ENCODE measurements at regions not wholly inside any gene's neighbourhood (a gene's known extent, or its start where the extent isn't known, plus 50 kb on each side); places are given as distances from the start of the nearest gene placed in this dataset.

GRCh38 chr5:36355516-36355915 is 53.8 kb upstream of the RANBP3L start:
- no peak for DNase-seq
- TF ChIP-seq POLR2A (IDR thresholded peaks at IDR 0.05; ENCODE audit: low read length) (no peak), GATA1 (IDR thresholded peaks at IDR 0.05; ENCODE audit: low read depth, low read length) (no peak)

- TF ChIP-seq POLR2A (IDR thresholded peaks at IDR 0.05; ENCODE audit: low read length) (no peak), GATA1 (IDR thresholded peaks at IDR 0.05; ENCODE audit: low read depth, low read length) (no peak)
- no peak for DNase-seq
These were observed 55.2 kb upstream of the RANBP3L start for GRCh38 chr5:36356915-36357314.

- TF ChIP-seq POLR2A (IDR thresholded peaks at IDR 0.05; ENCODE audit: low read length): no peak
- no peak for TF ChIP-seq GATA1 (IDR thresholded peaks at IDR 0.05; ENCODE audit: low read depth, low read length)
- no peak for DNase-seq
These were observed 55.8 kb upstream of the RANBP3L start for GRCh38 chr5:36357391-36357975.

GRCh38 chr5:36359267-36359666 is 57.6 kb upstream of the RANBP3L start:
- TF ChIP-seq GATA1 (IDR thresholded peaks at IDR 0.05; ENCODE audit: low read depth, low read length) (no peak), POLR2A (IDR thresholded peaks at IDR 0.05; ENCODE audit: low read length) (no peak)
- no peak for DNase-seq

GRCh38 chr5:36360307-36360706 is 58.6 kb upstream of the RANBP3L start:
- no peak for TF ChIP-seq GATA1 (IDR thresholded peaks at IDR 0.05; ENCODE audit: low read depth, low read length)
- no peak for DNase-seq

- no peak for DNase-seq
- TF ChIP-seq POLR2A (IDR thresholded peaks at IDR 0.05; ENCODE audit: low read length): no peak
- TF ChIP-seq GATA1 (IDR thresholded peaks at IDR 0.05; ENCODE audit: low read depth, low read length): no peak
These were observed 61.4 kb upstream of the RANBP3L start for GRCh38 chr5:36363101-36363500.

GRCh38 chr5:36363744-36364143 is 62.0 kb upstream of the RANBP3L start:
- DNase-seq: no peak
- TF ChIP-seq GATA1 (IDR thresholded peaks at IDR 0.05; ENCODE audit: low read depth, low read length) (no peak), POLR2A (IDR thresholded peaks at IDR 0.05; ENCODE audit: low read length) (no peak)

- DNase-seq: no peak
- no peak for TF ChIP-seq GATA1 (IDR thresholded peaks at IDR 0.05; ENCODE audit: low read depth, low read length)
- TF ChIP-seq POLR2A (IDR thresholded peaks at IDR 0.05; ENCODE audit: low read length): no peak
These were observed 62.8 kb upstream of the RANBP3L start for GRCh38 chr5:36364473-36364872.

- TF ChIP-seq GATA1 (IDR thresholded peaks at IDR 0.05; ENCODE audit: low read depth, low read length) (no peak), POLR2A (IDR thresholded peaks at IDR 0.05; ENCODE audit: low read length) (no peak)
- DNase-seq: no peak
These were observed 64.2 kb upstream of the RANBP3L start for GRCh38 chr5:36365896-36366295.

GRCh38 chr5:36366883-36367282 is 65.2 kb upstream of the RANBP3L start:
- DNase-seq: no peak
- TF ChIP-seq GATA1 (IDR thresholded peaks at IDR 0.05; ENCODE audit: low read depth, low read length) (no peak), POLR2A (IDR thresholded peaks at IDR 0.05; ENCODE audit: low read length) (no peak)

GRCh38 chr5:36367524-36367923 is 65.8 kb upstream of the RANBP3L start:
- TF ChIP-seq POLR2A (IDR thresholded peaks at IDR 0.05; ENCODE audit: low read length): no peak
- no peak for TF ChIP-seq GATA1 (IDR thresholded peaks at IDR 0.05; ENCODE audit: low read depth, low read length)
- DNase-seq: no peak

- no peak for DNase-seq
These were observed 67.6 kb upstream of the RANBP3L start for GRCh38 chr5:36369219-36369690.

GRCh38 chr5:36370073-36370472 is 68.4 kb upstream of the RANBP3L start:
- TF ChIP-seq GATA1 (IDR thresholded peaks at IDR 0.05; ENCODE audit: low read depth, low read length) (no peak), POLR2A (IDR thresholded peaks at IDR 0.05; ENCODE audit: low read length) (no peak)
- no peak for DNase-seq

More at GRCh38 chr5:36369219-36369690, 67.6 kb upstream of the RANBP3L start:
- TF ChIP-seq POLR2A (IDR thresholded peaks at IDR 0.05; ENCODE audit: low read length) (no peak), GATA1 (IDR thresholded peaks at IDR 0.05; ENCODE audit: low read depth, low read length) (no peak)

- TF ChIP-seq GATA1 (IDR thresholded peaks at IDR 0.05; ENCODE audit: low read depth, low read length): no peak
- TF ChIP-seq POLR2A (IDR thresholded peaks at IDR 0.05; ENCODE audit: low read length): no peak
- DNase-seq: no peak
These were observed 69.7 kb upstream of the RANBP3L start for GRCh38 chr5:36371366-36371765.

- DNase-seq: peak in 1 of 2 experiments; percentile 22
- TF ChIP-seq GATA1 (IDR thresholded peaks at IDR 0.05; ENCODE audit: low read depth, low read length) (no peak), POLR2A (IDR thresholded peaks at IDR 0.05; ENCODE audit: low read length) (no peak)
These were observed 71.9 kb upstream of the RANBP3L start for GRCh38 chr5:36373527-36374086.
